ENCODE measurements at regions not wholly inside any gene's neighbourhood (a gene's known extent, or its start where the extent isn't known, plus 50 kb on each side); places are given as distances from the start of the nearest gene placed in this dataset.

- TF ChIP-seq POLR2AphosphoS5 (IDR thresholded peaks at IDR 0.05; ENCODE audit: low read depth, low read length) (no peak), POLR2A (IDR thresholded peaks at IDR 0.05; ENCODE audit: low read depth, low read length) (no peak)
Observed at GRCh38 chr4:181525634-181526033, 717.6 kb upstream of the TENM3 start.
